ENCODE measurements at regions not wholly inside any gene's neighbourhood (a gene's known extent, or its start where the extent isn't known, plus 50 kb on each side); places are given as distances from the start of the nearest gene placed in this dataset.

GRCh38 chr10:117462424-117462792 is 80.1 kb upstream of the EMX2 start:
- FAIRE-seq (no peak), ATAC-seq (peak; percentile 62 to 63), DNase-seq (ENCODE audit: low read depth in 1 of 2, low spot score in 1 of 2) (peak in 1 of 2 experiments; percentile 15)
- Histone ChIP-seq H3K4me3 (no peak overlapping the region), H3K9me3 (peaks cover 8% of the 10 kb centered on the region; the same call in 2 of the 3 replicates), H3K27ac (peak overlapping the region in 1 of 2 experiments; percentile 82; a peak in 3 of 6 replicates), H3K4me1 (peaks cover 27% of the 10 kb centered on the region), H3K4me2 (peak overlapping the region; percentile 45)
- CTCF ChIA-PET, result interaction anchor here (1.0 to 3.7 kb wide), 5 partner anchors 14 to 31 kb away, joined by 4 to 22 read pairs (median 5); no protein-coding TSS in a partner anchor
- POLR2A ChIA-PET, result interaction anchor here (0.7 to 1.1 kb wide), 2 partner anchors 19 to 246 kb away, joined by 3 to 4 read pairs; no protein-coding TSS in a partner anchor
- WGBS (ENCODE audit: missing lambda C conversion rate), result 86% methylated on average over 6 of the region's 6 CpGs
- TF ChIP-seq MYC (IDR thresholded peaks at IDR 0.05; ENCODE audit: borderline replicate concordance, low read length) (no peak), HES2 (IDR thresholded peaks at IDR 0.05) (no peak), CBX8 (IDR thresholded peaks at IDR 0.05) (no peak), CTCF (IDR thresholded peaks at IDR 0.05) (peak; percentile 30; the same call in 1 of the 3 replicates), RAD21 (conservative IDR thresholded peaks at IDR 0.05 in 1 of 2, IDR thresholded peaks at IDR 0.05 in 1 of 2) (peak; percentile 20 to 27; a peak in 1 of 5 replicates), MAX (IDR thresholded peaks at IDR 0.05) (no peak), JUN (IDR thresholded peaks at IDR 0.05) (no peak), GATA3 (IDR thresholded peaks at IDR 0.05; ENCODE audit: borderline replicate concordance) (no peak), POLR2AphosphoS2 (conservative IDR thresholded peaks at IDR 0.05; ENCODE audit: low read length) (no peak)

- TF ChIP-seq CBX8 (IDR thresholded peaks at IDR 0.05), result no peak
- no peak for TF ChIP-seq NFE2L2 (conservative IDR thresholded peaks at IDR 0.05; ENCODE audit: low read length)
- no peak for TF ChIP-seq MYC (IDR thresholded peaks at IDR 0.05; ENCODE audit: borderline replicate concordance, low read length)
- no peak for TF ChIP-seq ATOH8 (CRISPR knock-in tag; IDR thresholded peaks at IDR 0.05; ENCODE audit: low read depth)
- TF ChIP-seq RNF2 (IDR thresholded peaks at IDR 0.05; ENCODE audit: borderline replicate concordance, low read depth), result no peak
- no peak for TF ChIP-seq HES2 (IDR thresholded peaks at IDR 0.05)
- TF ChIP-seq MAFK (IDR thresholded peaks at IDR 0.05; ENCODE audit: partially characterized antibody), result peak; percentile 40
- TF ChIP-seq TFCP2L1 (CRISPR knock-in tag; IDR thresholded peaks at IDR 0.05), result no peak
- TF ChIP-seq RFX5 (IDR thresholded peaks at IDR 0.05), result no peak
- TF ChIP-seq CBX2 (IDR thresholded peaks at IDR 0.05; ENCODE audit: borderline replicate concordance, low read depth), result no peak
- TF ChIP-seq PBX3 (IDR thresholded peaks at IDR 0.05), result peak; percentile 74
- peak; percentile 35; the same call in 1 of the 2 replicates for TF ChIP-seq JUNB (IDR thresholded peaks at IDR 0.05)
- peak; percentile 40; the same call in 1 of the 2 replicates for TF ChIP-seq FOSL2 (IDR thresholded peaks at IDR 0.05)
- peak; percentile 66 for TF ChIP-seq FOSL2 (CRISPR knock-in tag; IDR thresholded peaks at IDR 0.05)
- peak; percentile 64; the same call in 1 of the 2 replicates for TF ChIP-seq GATA3 (IDR thresholded peaks at IDR 0.05; ENCODE audit: borderline replicate concordance)
- no peak for TF ChIP-seq RARB (CRISPR knock-in tag; IDR thresholded peaks at IDR 0.05)
- no peak for TF ChIP-seq MAZ (IDR thresholded peaks at IDR 0.05; ENCODE audit: borderline replicate concordance, low read depth, low read length)
- TF ChIP-seq JUN (IDR thresholded peaks at IDR 0.05), result no peak
- peak; percentile 91 to 94 for ATAC-seq
- Histone ChIP-seq H3K9me3 (peaks cover 8% of the 10 kb centered on the region; the same call in 2 of the 3 replicates), H3K27ac (peak overlapping the region in 1 of 2 experiments; percentile 82; a peak in 3 of 6 replicates), H3K4me3 (no peak overlapping the region), H3K4me2 (peak overlapping the region; percentile 45), H3K4me1 (peaks cover 32% of the 10 kb centered on the region)
- no peak for FAIRE-seq
- ChIA-PET CTCF (interaction anchor here (0.9 to 3.7 kb wide), 7 partner anchors 9 to 781 kb away, joined by 3 to 22 read pairs (median 5); no protein-coding TSS in a partner anchor), POLR2A (interaction anchor here (0.7 to 1.1 kb wide), 2 partner anchors 19 to 245 kb away, joined by 3 to 4 read pairs; no protein-coding TSS in a partner anchor)
- 5% methylated on average over 7 of the region's 7 CpGs for WGBS (ENCODE audit: missing lambda C conversion rate)
- peak; percentile 62 to 77 for DNase-seq (ENCODE audit: low read depth in 1 of 2, low spot score in 1 of 2)
Measured at GRCh38 chr10:117461766-117462423, 80.7 kb upstream of the EMX2 start.

Data from A549 (cell line).